ENCODE measurements at regions not wholly inside any gene's neighbourhood (a gene's known extent, or its start where the extent isn't known, plus 50 kb on each side); places are given as distances from the start of the nearest gene placed in this dataset.

DNA sequence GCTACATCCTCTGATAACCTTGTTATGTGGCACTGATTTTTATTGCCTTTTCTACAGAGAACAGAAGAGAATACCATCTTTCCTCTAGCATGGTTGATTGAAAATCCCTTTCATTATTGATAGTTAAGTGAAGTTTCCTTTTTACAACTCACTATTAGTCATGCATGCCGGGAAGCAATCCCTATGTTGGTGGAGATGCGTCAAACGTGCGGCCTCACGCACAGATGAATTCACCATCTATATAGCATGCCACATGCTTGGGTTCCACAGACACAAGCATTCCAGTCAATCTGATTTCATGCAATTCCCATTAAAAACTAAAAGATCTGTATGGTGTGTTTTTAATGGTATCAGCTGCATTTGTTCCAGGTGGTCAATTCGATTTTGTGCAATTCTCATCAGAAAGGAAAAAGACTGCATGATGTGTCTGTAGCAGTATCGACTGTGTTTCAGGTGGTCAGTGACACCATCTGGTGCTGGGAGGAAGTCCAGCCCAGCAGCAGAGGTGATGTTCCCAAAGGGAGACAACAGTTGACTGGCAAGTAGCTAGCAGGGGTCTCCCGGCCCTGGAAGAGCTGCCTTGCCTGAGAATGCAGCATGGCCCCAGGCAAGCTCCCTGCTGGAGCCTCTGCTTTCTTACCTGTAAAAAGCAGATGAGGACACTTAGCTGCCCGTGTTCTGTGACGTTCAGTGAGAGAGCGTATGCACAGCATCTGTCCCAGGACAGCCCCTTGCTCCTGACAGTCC is 151.3 kb upstream of the NCK2 start:
- Histone ChIP-seq H3K9me3 (peaks cover 5% of the 10 kb centered on the region), H3K36me3 (no peaks in the 10 kb centered on the region), H3K4me3 (no peak overlapping the region), H3K4me1 (no peaks in the 10 kb centered on the region), H3K27me3 (no peaks in the 10 kb centered on the region), H3K27ac (no peak overlapping the region)
- DNase-seq (ENCODE audit: low spot score in 2 of 2): peak in 1 of 2 donors; percentile 34
- TF ChIP-seq, protein P1, sequence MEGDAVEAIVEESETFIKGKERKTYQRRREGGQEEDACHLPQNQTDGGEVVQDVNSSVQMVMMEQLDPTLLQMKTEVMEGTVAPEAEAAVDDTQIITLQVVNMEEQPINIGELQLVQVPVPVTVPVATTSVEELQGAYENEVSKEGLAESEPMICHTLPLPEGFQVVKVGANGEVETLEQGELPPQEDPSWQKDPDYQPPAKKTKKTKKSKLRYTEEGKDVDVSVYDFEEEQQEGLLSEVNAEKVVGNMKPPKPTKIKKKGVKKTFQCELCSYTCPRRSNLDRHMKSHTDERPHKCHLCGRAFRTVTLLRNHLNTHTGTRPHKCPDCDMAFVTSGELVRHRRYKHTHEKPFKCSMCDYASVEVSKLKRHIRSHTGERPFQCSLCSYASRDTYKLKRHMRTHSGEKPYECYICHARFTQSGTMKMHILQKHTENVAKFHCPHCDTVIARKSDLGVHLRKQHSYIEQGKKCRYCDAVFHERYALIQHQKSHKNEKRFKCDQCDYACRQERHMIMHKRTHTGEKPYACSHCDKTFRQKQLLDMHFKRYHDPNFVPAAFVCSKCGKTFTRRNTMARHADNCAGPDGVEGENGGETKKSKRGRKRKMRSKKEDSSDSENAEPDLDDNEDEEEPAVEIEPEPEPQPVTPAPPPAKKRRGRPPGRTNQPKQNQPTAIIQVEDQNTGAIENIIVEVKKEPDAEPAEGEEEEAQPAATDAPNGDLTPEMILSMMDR (IDR thresholded peaks at IDR 0.05): no peak
- TF ChIP-seq POLR2A (IDR thresholded peaks at IDR 0.05) (no peak), POLR2AphosphoS5 (IDR thresholded peaks at IDR 0.05) (no peak), EP300 (IDR thresholded peaks at IDR 0.05) (no peak)
- WGBS: 84% methylated on average over 10 of the region's 11 CpGs

DNA sequence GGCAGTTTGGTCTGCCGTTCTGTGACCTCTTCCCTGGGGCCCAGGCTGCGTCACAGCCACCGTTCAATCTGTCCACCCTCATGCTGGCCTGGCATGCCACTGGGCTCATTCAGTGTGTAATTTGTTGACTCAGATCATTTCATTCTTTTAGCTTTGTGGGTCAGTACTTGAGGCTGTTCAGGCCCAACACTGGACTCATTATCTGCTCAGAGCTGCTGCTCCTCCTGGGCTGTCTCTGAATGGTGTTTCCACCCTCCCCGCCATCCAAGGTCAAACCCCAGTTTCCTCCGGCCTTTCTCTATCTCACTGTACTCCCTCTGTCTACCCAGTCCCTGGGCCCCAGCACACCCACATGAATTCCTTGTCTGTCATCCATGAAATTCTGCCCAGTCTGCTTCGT is 152.4 kb upstream of the NCK2 start:
- WGBS: 86% methylated on average over 6 of the region's 6 CpGs
- no peak overlapping the region for H3K27ac ChIP-seq
- H3K4me3 ChIP-seq: no peak overlapping the region
- peak in 1 of 2 donors; percentile 49 for DNase-seq (ENCODE audit: low spot score in 2 of 2)
- H3K36me3 ChIP-seq: no peaks in the 10 kb centered on the region
- no peaks in the 10 kb centered on the region for H3K27me3 ChIP-seq
- H3K4me1 ChIP-seq: no peaks in the 10 kb centered on the region
- H3K9me3 ChIP-seq: peaks cover 5% of the 10 kb centered on the region
- TF ChIP-seq, protein P1 (IDR thresholded peaks at IDR 0.05): no peak
- TF ChIP-seq POLR2A (IDR thresholded peaks at IDR 0.05) (no peak), POLR2AphosphoS5 (IDR thresholded peaks at IDR 0.05) (no peak), EP300 (IDR thresholded peaks at IDR 0.05) (no peak)

DNA sequence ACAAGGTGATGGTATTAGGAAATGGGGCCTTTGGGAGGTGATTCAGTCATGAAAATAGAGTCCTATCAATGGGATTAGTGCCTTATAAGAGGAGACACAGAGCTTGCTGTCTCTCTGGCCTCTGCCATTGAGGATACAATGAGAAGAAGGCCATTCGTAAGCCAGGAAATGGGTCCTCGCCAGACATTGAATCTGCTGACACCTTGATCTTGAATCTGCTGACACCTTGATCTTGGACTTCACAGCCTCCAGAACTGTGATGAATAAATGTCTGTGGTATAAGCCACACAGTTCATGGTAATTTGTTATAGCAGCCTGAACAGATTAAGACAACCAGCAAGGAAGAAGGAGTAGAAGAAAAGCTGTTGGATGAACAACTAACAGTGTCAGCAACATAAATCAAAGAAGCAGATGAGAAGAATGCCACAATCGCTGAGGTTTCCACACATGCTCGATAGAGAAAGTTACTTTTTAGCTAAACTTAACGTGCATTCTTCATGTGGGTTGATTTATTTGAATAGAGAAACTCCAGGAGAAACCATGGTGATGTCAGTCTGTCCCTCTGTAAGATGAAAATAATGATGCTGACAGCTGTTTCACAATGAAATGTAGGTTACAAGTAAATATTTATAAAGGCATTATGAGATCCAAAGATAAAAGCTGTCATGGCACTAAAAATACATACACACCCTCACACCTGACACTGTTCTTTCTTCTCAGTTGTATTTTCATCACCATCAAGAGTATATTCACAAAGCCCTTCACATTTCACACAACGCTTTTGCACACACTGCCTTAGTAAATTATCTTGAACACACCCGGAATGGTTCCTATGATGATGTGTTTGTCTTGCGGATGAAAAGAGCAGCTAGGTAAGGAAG is 153.7 kb upstream of the NCK2 start:
- WGBS: 71% methylated on average over 8 of the region's 8 CpGs
- TF ChIP-seq POLR2A (IDR thresholded peaks at IDR 0.05) (no peak), EP300 (IDR thresholded peaks at IDR 0.05) (no peak), POLR2AphosphoS5 (IDR thresholded peaks at IDR 0.05) (no peak)
- TF ChIP-seq, protein P1 (IDR thresholded peaks at IDR 0.05): no peak
- DNase-seq (ENCODE audit: low spot score in 2 of 2): peak in 1 of 2 donors; percentile 9
- Histone ChIP-seq H3K4me1 (no peaks in the 10 kb centered on the region), H3K27me3 (no peaks in the 10 kb centered on the region), H3K9me3 (peaks cover 5% of the 10 kb centered on the region), H3K27ac (no peak overlapping the region), H3K4me3 (no peak overlapping the region), H3K36me3 (no peaks in the 10 kb centered on the region)

DNA sequence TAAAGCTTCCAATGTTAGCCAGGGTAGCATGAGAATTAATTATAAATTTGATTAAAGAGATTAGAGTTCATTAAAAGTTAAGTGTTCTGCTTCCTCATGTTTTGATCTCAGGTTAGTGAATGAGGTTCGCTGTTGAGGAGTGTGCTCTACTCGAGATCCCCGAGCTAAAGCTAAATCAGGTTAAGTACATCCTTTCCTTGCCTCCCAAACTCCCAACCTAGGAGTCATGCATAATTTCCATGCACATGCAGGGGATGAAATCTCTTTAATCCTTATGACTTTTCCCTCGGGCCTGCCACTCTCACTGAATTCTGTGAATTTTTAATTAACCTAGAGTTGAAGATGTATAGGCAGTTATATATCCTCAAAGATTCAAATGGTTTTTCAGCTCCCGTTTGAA is 156.1 kb upstream of the NCK2 start:
- Histone ChIP-seq H3K27me3 (no peaks in the 10 kb centered on the region), H3K9me3 (peaks cover 5% of the 10 kb centered on the region), H3K4me3 (no peak overlapping the region), H3K4me1 (no peaks in the 10 kb centered on the region), H3K36me3 (no peaks in the 10 kb centered on the region), H3K27ac (no peak overlapping the region)
- DNase-seq (ENCODE audit: low spot score in 2 of 2): peak in 1 of 2 donors; percentile 48
- TF ChIP-seq EP300 (IDR thresholded peaks at IDR 0.05) (no peak), POLR2AphosphoS5 (IDR thresholded peaks at IDR 0.05) (no peak), POLR2A (IDR thresholded peaks at IDR 0.05) (no peak)
- TF ChIP-seq, protein P1 (IDR thresholded peaks at IDR 0.05): no peak
- WGBS: 89% methylated on average over 5 of the region's 5 CpGs

DNA sequence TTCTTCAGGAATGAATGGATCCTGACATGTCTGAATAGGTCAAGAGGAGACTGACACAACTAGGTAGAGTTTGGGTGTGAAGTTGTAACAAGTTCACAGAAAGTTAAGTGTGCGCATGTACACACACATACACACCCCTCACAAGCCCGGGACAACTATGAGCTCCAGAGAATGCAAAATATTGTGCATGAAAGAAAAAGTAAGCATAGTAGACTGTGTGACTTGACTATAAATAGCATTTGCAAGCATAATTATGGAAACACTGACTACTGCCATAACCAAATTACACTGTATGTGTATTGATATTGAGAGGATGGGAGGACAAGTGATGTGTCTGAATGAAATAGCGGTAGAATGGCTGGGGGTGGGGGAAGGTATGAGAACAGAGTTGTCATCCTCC is 157.1 kb upstream of the NCK2 start:
- no peak for TF ChIP-seq POLR2AphosphoS5 (IDR thresholded peaks at IDR 0.05)
- no peak for TF ChIP-seq POLR2A (IDR thresholded peaks at IDR 0.05)
- TF ChIP-seq, protein P1 (IDR thresholded peaks at IDR 0.05): no peak
- no peak for TF ChIP-seq EP300 (IDR thresholded peaks at IDR 0.05)

More for the DNA sequence above, 157.1 kb upstream of the NCK2 start:
- no peak for DNase-seq (ENCODE audit: low spot score in 2 of 2)
- H3K4me1 ChIP-seq: peaks cover 4% of the 10 kb centered on the region
- H3K9me3 ChIP-seq: peaks cover 5% of the 10 kb centered on the region
- H3K27me3 ChIP-seq: no peaks in the 10 kb centered on the region
- H3K27ac ChIP-seq: no peak overlapping the region
- H3K4me3 ChIP-seq: no peak overlapping the region
- no peaks in the 10 kb centered on the region for H3K36me3 ChIP-seq
- 62% methylated on average over 3 of the region's 3 CpGs for WGBS
